ENCODE measurements at regions not wholly inside any gene's neighbourhood (a gene's known extent, or its start where the extent isn't known, plus 50 kb on each side); places are given as distances from the start of the nearest gene placed in this dataset.
"Not testable (repeated sequence)": the region's sequence is repeated elsewhere in the genome, so short reads cannot be mapped to it uniquely, and the experiment has no call there.

DNA sequence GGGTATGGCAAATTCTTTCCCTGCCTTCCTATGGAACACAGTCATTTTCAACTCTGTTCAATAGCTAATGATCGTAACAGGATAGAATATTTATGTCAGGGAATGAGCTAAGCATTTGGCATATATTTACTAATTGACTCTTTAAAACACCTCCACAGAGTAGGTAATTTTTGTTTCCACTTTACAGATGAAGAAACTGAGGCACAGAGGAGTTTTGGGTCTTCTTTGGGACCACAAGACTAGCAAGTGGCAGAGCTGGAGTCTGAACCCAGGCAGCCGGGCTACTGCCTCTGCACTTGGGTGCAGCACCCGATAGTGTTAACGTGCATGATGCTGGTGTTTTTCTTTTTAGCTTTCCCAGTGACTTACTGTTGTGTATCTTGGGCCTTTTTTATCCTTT, 384.0 kb downstream of the SFMBT2 start:
- DNase-seq: no peak

DNA sequence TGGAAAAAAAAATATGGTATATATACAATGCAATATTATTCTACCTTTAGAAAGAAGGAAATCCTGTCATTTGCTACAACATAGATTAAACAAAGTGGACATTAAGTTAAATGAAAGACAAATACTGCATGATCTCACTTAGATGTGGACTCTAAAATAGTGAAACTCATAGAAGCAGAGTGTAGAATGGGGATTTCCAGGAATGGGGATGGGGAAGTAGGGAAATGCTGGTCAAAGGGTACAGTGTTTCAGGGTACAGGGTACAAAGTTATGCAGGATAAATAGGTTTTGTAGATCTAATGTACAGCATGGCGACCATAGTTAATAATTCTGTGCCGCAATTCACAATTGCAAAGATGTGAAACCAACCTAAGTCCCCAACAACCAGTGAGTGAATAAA, 385.5 kb downstream of the SFMBT2 start:
- no peak for DNase-seq

DNA sequence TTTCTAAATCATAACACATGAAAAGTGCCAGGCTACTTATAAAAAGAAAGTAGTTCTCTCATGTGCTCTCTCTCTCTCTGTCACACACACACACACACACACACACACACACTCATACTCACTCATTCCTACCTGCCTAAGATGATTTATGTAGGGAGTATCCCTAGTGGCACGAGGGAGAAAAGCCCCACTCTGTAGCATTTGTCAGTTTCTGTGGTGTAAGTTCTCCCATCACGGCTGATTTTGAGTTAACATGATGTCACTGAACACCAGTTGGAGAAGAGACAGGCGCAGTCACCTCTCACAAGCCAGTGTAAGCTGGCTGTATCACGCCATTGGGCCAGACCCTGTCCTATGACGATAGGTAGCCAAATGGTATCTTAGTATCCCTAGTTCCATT, 395.4 kb downstream of the SFMBT2 start:
- DNase-seq: no peak

DNA sequence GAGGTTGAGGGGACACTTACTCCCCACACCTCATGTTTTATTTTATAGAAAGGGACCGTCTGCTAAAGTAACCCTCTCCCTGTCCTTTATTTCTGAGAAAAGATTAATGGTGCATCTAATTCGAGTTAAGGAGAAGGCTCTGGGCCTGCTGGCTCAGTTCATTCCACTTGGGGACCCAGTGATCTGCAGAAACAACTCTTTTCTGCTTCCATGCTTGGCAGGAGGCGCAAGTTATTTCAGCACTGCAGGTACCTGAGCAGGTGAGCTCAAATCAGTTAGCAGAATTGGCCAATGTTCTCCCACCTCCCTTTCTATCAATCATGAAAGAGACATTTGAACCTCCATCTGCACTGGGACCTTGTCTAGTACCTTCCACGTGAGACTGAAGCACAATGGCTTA, 396.1 kb downstream of the SFMBT2 start:
- no peak for DNase-seq

DNA sequence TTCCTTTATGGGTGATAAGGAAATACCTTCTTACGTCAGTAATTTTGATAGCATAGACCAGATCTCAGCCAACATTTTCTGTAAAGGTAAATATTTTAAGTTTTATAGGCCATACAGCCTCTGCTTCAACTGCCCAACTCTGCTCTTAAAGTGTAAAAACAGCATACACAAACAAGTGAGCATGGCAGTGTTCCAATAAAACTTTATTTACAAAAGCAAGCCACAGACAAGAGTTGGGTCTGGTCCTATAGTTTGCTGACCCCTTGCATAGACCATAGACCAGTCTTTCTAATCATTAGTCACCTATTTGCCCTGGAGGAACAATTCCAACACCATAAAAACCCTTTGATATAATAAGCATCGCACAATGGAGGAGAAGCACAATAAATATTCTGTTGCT, 398.8 kb downstream of the SFMBT2 start:
- DNase-seq: no peak

DNA sequence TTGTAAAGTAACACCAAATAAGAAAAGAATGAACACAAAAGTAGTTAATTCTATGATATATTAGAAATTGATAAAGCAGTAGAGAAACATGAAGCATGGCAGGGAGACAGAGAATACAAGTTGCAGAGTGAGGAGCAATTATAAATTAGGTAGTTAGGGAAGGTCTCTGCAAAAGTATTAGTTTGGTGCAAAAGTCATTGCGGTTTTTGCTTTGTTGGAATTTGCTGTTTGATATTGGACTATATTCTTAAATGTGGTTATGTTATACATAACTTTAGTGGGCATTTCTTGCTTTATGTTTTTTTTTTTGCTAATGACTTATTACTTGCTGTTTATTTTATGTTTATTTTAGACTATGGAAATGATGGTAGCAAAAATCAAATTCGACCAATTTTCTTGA, 402.2 kb downstream of the SFMBT2 start:
- DNase-seq: no peak

DNA sequence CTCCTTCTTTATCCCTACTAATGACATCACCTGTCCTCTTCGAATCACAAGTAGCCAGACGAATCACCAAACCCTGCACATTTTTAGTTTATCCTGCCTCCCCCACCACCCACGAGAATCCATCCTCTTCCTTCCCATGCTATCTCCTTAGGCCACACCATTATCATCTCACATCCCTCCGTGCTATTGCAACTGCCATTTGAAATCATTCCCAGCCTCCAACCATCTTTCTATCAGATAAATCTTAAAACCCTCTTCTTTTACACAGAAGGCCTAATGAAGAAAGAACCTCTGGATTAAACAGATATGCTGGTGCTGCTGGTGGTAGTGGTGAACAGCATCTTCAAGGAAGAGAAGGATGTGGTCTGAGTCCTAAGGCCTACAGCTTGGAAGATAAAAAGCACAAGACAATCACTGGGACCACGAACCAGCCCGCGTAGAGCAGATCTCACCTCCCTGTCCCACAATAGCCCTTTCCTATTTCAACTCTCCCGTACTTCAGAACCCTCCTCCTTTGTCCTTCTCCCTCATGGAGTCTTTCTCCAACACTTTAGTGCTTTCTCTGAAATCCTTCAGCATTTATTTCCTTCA, 403.1 kb downstream of the SFMBT2 start:
- DNase-seq: no peak

DNA sequence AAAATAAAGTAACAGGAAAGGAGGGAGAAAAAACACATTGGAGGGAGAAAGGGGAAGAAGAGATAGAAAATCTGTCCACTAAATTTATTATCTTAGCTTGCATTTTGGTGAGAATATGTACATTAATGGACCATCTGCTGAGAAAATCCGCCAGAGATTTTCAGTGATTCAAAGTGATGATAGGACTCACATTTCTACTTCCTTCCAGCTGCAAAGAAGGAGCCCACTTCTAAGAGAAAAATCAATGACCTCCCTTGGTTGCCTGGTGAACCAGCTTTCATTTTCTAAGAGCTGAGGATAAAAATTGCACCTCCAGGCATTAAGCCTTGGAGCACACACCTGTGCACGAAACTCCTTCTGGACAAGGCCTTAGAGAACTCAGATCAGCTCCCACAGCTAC, 404.3 kb downstream of the SFMBT2 start:
- no peak for DNase-seq

DNA sequence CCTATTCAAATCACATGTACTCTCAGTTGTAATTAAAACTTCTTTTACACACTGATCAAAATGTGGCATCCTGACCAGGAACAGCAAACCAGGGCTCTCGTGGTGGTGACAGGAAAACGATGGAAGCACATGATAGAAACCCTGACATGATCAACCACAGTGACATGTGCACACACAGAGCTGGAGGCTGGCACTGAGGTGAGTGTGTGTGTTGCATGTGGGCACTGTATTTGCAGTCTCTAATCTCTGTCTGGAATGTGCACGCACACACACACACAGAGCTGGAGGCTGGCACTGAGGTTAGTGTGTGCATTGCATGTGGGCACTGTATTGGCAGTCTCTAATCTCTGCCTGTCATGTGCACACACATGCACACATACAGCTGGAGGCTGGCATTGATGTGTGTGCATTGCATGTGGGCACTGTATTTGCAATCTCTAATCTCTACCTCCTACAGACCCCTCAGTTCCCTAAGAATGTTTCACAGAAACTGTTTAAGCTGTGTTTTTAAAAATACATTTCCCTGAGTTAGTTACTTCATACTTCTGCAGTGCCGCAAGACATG, 406.9 kb downstream of the SFMBT2 start:
- no peak for DNase-seq

DNA sequence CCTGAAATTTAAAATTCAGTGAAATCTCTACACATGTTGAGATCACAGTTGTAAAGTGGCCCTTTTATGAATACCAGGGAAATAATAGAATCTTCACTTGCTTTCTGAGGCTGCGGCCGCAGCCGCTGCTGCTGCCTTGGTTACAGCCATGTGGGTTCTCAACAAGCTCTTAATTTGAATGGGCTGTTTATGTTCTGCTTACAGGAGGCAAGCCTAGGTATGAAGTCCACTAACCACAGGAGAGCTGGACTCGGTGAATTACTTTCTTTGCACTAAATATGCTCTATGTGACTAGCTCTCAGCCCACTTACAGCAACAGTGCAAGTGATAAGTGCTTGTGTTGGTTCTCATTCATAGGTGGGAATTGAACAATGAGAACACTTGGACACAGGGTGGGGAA, 410.8 kb downstream of the SFMBT2 start:
- no peak for DNase-seq

DNA sequence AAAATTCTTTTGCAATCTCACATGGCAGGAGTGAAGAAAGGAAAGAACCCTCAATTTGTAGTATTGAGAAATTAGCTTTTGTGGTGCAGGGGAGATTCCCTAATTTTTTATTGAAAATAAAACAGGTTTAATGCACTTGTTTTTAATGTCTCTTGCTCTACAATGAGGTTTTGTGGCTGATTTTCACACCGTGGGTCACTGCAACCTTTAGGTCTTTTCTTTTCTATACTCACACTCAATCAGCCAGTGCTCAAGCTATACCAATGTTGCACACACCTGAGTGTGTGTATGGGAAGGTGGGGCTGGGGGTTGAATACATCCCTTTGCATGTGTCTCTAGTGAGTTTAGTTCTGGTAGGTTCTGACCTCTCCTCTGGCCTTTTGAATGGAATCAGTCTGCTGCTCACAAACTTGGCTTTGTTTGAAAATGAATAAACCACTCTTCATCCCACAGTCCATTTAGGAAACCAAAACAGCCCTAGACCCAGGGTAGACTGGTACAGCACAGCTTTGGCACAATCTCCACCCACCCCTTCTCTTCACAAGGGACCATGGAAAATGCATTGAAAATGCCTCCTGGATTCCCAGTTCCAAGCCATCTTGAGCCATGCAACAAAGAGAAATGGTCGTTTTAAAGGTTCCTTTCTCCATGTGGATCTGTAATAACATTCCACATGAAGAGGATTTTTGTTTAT, 411.5 kb downstream of the SFMBT2 start:
- no peak for DNase-seq

DNA sequence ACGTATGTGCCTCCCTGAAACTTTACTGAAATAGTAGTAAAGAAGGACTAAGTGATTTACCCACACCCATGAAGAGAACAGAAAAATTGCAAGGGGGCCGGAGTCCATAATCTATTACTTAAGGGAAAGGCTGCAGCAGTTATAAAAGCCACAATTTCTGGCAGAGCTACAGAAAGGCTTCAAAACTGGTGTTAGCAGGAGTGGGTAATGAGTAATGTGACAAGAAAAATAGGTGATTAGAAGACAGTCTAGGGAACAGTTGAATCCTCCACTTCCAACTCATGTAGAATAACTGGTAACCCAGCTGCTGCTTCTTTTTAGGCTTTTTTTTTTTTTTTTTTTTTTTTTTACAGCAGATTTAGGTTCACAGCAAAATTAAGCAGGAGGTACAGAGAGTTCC, 413.3 kb downstream of the SFMBT2 start:
- DNase-seq: no peak

DNA sequence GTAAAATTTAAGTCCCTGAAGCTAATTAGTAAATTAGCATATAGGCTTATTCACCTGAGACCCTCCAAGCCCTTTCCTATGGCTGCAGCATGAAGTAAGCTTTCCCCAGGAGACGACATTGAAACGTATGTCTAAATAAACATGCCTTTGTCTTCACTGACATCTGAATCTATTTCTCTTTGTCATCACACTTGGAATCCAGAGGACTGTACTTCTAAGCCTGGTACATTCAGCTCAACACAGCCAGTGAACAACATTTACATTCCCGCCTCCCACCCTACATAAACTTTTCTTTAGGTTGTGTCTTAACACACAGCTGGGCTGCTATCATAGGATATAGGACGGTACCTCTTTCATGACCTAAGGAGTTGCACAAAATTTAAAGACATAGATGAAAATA, 414.4 kb downstream of the SFMBT2 start:
- DNase-seq: no peak

DNA sequence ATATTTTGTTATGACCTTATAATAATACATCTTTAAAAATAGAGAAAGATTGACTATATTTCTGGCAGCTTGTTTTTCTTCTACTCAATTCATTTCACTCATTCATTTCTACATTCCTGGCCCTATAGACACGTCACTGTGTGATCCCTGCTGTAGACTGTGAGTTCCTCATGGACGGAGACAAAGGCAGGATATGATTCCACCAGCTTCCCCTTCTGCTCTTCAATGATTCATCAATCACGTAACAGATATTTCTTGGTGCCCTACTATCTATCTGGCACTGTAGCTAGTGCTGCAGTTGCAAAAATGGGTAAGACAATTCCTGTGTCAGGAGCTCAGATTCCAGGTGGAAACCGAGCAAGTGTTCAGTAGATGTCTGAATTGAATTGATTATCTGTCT, 415.0 kb downstream of the SFMBT2 start:
- DNase-seq: no peak

DNA sequence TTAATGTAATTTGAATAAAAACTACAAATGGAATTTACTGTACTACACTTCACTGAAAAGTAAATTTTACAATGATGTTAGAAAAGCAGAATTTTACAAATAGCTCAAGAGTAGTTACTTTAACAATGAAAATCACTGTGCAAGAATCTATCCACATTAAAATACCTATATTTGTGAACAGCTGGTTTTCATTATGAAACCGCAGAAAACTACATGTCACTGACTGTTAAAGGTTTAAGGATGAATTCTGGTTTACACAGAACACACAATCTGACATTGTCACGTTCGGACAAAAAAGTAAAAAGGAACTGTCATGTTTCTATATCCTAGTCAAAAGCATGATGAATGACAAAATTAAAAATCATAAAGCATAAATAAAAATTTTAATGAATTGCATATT, 415.3 kb upstream of the PRKCQ start:
- no peak for DNase-seq

DNA sequence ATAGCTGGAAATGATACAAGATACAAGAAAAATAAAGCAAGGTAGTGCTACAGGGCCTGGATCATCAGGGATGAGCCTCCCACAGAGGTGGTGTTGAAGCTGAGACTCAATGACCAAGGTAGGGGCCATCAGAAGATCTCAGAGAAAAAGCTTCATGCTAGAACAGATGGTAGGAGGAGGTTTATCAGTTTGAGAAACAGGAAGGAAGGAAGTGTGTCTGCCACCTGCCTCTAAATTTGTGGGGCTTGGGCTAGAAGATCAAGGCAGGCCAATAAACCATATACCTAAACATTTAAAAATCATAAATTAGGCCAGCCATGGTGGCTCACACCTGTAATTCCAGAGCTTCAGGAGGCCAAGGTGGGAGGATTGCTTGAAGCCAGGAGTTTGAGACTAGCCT, 410.8 kb upstream of the PRKCQ start:
- no peak for DNase-seq

DNA sequence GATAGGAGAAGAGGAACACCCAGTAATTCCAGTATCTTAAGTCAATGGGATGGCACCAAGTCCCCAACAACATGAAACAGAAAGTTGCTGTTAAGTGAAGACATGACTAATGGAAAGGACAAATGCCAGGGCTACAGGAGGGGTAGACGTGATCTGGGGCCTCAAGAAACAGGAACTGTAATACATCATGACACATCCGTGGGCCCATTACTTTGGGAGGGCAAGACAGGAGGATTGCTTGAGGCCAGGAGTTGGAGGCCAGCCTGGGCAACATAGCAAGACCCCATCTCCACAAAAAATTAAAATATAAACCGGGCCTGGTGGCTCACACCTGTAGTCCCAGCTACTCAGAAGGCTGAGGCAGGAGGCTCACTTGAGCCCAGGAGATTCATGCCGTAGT, 408.6 kb upstream of the PRKCQ start:
- DNase-seq: no peak

DNA sequence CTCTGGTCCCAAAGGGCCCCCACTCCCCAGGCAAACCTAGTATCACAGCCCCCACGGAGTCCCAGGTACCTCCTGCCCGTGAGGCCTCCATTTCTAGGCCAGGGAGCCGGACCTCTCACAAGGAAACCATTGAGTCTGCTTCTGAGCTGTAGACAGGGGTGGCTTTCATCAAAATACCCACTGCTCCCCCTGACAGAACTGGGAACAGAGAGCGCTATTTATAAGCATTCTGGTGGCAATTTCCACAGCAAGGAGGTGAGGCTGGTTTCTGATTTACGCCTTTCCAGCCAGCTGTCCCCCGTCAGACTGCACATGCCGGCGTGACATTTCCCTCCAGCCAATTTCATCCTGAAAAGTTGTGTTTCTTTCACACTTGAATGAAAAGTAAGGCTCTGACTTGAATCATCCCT, 407.5 kb upstream of the PRKCQ start:
- no peak for DNase-seq

DNA sequence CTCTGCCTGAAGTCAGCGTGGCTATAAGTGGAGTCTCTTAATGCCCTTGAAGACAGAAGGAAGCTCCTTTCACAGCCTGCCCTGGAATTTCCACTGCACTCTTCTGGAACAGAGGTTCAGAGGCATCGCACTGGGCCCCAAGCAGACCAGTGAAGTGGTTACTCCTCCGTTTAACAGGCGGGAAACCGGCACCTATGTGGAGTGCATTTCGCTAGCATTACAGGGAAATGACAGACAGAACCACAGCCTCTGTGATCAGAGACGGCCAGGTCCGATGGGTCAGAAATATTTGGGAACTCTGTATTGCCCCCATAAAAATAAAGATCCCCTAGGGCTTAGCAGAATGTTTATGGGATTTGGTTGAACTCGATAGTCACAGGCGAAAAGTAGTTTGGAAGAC, 406.9 kb upstream of the PRKCQ start:
- DNase-seq: no peak

DNA sequence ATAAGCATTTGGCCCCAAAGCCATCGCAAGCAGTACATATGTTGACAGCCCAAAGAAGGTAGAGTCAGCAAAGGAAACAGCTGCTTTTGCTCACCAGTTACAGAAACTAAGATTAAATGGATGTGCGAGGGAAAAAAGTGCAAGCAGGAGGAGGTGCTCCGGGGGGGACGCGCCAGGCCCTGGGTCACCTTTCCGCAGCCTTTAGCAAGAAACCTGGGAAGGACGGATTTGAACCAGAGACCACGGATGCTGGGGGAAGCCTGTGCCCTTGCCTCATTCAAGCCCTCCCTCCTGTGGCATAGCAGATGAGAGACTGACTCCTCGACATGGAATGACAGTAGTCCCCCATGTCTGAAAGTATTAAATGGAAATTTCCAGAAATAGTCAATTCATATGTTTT, 405.6 kb upstream of the PRKCQ start:
- DNase-seq: no peak

DNA sequence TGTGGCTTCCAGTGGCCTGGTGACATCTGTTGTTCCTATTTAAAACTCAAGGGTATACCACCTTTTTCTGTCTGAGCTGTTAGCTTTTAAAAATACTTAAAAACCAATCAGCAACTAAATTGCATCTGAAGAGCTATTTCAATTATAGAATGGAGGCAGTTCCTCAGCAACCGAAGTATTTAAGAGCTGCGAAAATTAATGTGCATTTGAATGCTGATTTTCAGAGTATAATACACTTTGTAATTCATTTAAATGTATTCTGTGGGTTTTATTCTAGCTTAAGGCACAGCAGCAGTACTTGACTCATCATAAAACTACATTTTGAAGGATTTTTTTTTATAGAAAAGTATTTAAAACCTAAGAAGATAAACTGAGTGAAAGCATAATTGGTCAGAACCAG, 404.9 kb upstream of the PRKCQ start:
- DNase-seq: no peak

DNA sequence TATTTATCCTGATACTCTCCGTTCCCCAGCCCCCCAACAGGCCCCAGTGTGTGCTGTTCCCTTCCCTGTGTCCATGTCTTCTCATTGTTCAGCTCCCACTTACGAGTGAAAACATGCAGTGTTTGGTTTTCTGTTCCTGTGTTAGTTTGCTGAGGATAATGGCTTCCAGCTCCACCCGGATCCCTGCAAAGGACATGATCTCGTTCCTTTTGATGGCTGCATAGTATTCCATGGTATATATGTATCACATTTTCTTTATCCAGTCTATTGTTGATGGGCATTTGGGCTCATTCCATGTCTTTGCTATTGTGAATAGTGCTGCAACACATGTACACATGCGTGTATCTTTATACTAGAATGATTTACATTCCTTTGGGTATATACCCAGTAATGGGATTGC, 403.9 kb upstream of the PRKCQ start:
- DNase-seq: not testable (repeated sequence)

DNA sequence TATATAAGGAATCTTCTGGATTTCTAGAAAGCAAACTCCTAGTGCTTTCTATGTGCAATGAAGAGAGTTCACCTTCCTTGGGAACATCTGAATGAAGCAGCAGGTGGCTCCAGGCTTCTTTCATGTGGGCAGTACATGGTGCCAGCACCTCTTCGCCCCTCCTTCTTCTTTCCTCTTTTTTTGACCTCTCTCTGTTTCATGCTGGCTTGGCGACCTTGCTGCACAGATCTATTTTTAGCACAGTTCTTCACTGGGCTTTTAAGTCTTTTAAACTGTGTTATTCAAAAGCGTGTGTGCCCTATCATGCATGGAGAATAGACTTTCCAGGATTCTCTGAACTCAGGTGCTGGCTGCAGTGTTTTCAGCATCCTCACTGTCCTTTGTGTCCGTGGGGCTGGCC, 400.3 kb upstream of the PRKCQ start:
- DNase-seq: no peak

DNA sequence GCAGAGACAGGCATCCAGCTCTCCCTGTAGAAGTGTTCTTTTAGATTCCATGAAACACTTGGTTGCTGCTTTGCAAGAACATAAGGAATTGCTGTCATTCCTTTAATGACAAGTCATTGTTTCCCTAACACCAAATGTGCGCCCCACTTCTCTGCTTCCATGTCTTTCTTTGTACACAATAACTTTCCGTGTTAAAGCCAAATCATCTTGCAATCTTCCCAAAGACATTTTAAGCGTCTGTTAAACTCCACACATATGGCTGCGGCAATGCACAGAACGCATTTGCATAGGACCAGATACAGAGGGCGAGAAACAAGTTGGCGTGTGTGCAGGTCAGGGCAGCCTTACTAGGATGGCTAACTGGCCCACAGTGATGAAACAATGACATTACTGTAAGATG, 399.3 kb upstream of the PRKCQ start:
- no peak for DNase-seq

DNA sequence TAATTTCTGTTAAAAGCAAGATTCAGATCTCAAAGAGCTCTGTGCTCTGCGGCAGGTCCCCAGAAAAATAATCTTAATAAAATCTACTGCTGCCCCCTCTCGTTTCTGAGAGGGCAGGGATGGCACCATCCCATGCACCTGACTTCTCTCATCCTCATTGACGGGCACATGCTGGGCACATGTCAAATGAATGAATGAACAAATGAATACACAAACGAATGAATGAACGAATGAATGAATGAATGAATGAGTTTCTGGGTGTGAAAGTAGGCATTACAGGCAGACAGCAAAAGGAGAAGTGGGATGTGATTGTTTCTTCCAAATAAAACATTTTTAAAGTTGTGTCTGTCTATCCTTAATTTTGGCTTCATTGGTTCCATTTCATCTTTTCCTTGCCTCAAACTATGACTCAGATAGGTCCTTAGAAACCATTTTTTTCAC, 398.1 kb upstream of the PRKCQ start:
- no peak for DNase-seq

Measured in stimulated activated CD4-positive, alpha-beta T cell treated with anti-CD3 and anti-CD28 coated beads, Interleukin-2, amount 100 ng/mL, for 48 hours (primary cell).